Endodermal cell (in vitro differentiated cells): ENCODE measurements at regions not wholly inside any gene's neighbourhood (a gene's known extent, or its start where the extent isn't known, plus 50 kb on each side); places are given as distances from the start of the nearest gene placed in this dataset.

Experiments
- DNase-seq: peaks from one replicate; pipeline ENCODE4 v3.0.0-alpha.2; 2017
- H3K27ac ChIP-seq: 2 replicates; pipeline ENCODE4 v1.5.1; 2013; ENCODE audit warnings: mild to moderate bottlenecking, low read depth, low read length, moderate library complexity
- H3K27me3 ChIP-seq: 2 replicates; pipeline ENCODE4 v1.6.1; 2013; ENCODE audit warnings: mild to moderate bottlenecking, low read length, moderate library complexity; ENCODE audit not compliant: insufficient read depth, control insufficient read depth, poor library complexity, severe bottlenecking
- H3K36me3 ChIP-seq: 2 replicates; pipeline ENCODE4 v1.7.0; 2013; ENCODE audit warnings: mild to moderate bottlenecking, low read length, moderate library complexity; ENCODE audit not compliant: control insufficient read depth, insufficient read depth
- H3K4me1 ChIP-seq: one replicate; pipeline ENCODE4 v1.7.0; 2013; ENCODE audit warnings: low read length; ENCODE audit not compliant: control insufficient read depth, insufficient read depth
- H3K4me3 ChIP-seq: 2 replicates; pipeline ENCODE4 v1.5.1; 2013; ENCODE audit warnings: mild to moderate bottlenecking, low read length, moderate library complexity
- H3K9ac ChIP-seq: 2 replicates; pipeline ENCODE4 v1.6.1; 2013; ENCODE audit warnings: mild to moderate bottlenecking, low read length, moderate library complexity; ENCODE audit not compliant: poor library complexity, severe bottlenecking; ENCODE audit errors: extremely low read depth
- H3K9me3 ChIP-seq: 2 replicates; pipeline ENCODE4 v1.6.1; 2013; ENCODE audit warnings: mild to moderate bottlenecking, low read length, moderate library complexity; ENCODE audit not compliant: control insufficient read depth
- H3K27ac Mint-ChIP-seq: 2 replicates; pipeline ENCODE4 v1.8.0; 2020; ENCODE audit warnings: mixed read lengths
- H3K27me3 Mint-ChIP-seq: 2 replicates; pipeline ENCODE4 v1.8.0; 2021; ENCODE audit warnings: mild to moderate bottlenecking, mixed read lengths; ENCODE audit not compliant: insufficient read depth
- H3K36me3 Mint-ChIP-seq: 2 replicates; pipeline ENCODE4 v1.8.0; 2020; ENCODE audit warnings: low read depth, mixed read lengths
- H3K4me1 Mint-ChIP-seq: 2 replicates; pipeline ENCODE4 v1.8.0; 2020; ENCODE audit warnings: mixed read lengths
- H3K4me3 Mint-ChIP-seq: 2 replicates; pipeline ENCODE4 v1.8.0; 2020; ENCODE audit warnings: mild to moderate bottlenecking, moderate library complexity, mixed read lengths
- H3K9me3 Mint-ChIP-seq: 2 replicates; pipeline ENCODE4 v1.8.0; 2020; ENCODE audit warnings: mild to moderate bottlenecking, mixed read lengths
- WGBS, 2 experiments: methylation state at CpG; one replicate each; pipeline versions ENCODE4 v1.1.5 to v1.1.7; 2013; ENCODE audit warnings: missing lambda C conversion rate in 2 of 2, mixed read lengths in 1 of 2; ENCODE audit not compliant: insufficient coverage in 1 of 2, insufficient read length in 1 of 2; 5-methylcytosine and 5-hydroxymethylcytosine counted together
- TF ChIP-seq, protein P1 (sequence below): fragments of 200-600 bp; sonication (generic); conservative IDR thresholded peaks from 2 replicates; pipeline ENCODE4 v1.5.0; 2021; ENCODE audit warnings: antibody characterized with exemption, mild to moderate bottlenecking

DNA sequence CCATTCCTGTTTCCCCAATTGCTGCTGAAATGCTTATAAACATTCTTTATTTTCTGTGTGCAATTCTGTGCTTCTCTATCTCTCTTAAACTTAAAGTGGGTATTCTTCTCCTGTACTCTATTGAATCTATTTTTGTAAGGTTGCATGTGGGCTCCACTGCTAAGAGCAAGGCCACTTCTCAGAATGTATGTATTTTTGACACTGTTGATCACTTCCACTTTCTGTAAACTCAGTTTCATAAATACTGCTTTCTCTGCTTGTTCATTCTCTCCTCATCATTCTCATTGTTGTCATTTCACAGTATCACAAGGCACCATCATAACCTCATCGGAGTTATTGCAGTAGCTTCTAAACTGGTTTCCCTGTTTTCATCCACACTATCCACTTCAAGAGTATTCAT is 483.0 kb upstream of the CDH18 start:
- H3K27ac ChIP-seq, result no peak overlapping the region
- no peak overlapping the region for H3K27ac Mint-ChIP-seq
- H3K9me3 ChIP-seq, result no peaks in the 10 kb centered on the region
- TF ChIP-seq, protein P1, sequence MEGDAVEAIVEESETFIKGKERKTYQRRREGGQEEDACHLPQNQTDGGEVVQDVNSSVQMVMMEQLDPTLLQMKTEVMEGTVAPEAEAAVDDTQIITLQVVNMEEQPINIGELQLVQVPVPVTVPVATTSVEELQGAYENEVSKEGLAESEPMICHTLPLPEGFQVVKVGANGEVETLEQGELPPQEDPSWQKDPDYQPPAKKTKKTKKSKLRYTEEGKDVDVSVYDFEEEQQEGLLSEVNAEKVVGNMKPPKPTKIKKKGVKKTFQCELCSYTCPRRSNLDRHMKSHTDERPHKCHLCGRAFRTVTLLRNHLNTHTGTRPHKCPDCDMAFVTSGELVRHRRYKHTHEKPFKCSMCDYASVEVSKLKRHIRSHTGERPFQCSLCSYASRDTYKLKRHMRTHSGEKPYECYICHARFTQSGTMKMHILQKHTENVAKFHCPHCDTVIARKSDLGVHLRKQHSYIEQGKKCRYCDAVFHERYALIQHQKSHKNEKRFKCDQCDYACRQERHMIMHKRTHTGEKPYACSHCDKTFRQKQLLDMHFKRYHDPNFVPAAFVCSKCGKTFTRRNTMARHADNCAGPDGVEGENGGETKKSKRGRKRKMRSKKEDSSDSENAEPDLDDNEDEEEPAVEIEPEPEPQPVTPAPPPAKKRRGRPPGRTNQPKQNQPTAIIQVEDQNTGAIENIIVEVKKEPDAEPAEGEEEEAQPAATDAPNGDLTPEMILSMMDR, result no peak
- no peak overlapping the region for H3K4me3 Mint-ChIP-seq
- H3K27me3 Mint-ChIP-seq, result peaks cover 8% of the 10 kb centered on the region
- H3K27me3 ChIP-seq, result peaks cover 31% of the 10 kb centered on the region
- no peaks in the 10 kb centered on the region for H3K36me3 ChIP-seq
- WGBS, 2 experiments, result 91% methylated on average over 1 of the region's 1 CpG; no CpG with 5 or more reads in 1 of the 2 experiments
- no peak overlapping the region for H3K4me3 ChIP-seq
- no peak overlapping the region for H3K9ac ChIP-seq
- H3K4me1 Mint-ChIP-seq, result no peaks in the 10 kb centered on the region
- no peaks in the 10 kb centered on the region for H3K4me1 ChIP-seq
- no peak for DNase-seq
- no peaks in the 10 kb centered on the region for H3K36me3 Mint-ChIP-seq
- H3K9me3 Mint-ChIP-seq, result no peaks in the 10 kb centered on the region

DNA sequence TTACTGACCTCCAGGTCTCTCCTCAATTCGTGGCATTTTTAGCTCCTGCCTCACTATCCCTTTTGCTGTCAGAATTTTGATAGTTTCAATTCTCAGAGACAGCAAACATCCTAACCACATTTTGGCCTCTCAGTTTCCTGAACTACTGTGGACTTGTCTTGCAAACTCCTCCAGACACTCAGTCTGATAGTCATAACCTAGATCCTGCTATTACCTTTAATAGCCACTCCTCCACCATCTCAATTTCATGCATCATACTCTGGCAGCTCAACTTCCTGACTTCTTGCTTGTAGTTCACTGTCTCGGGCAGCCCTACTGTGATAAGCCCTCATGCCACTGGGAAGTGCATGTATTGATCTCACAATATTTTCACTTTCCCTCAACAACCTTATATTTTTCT is 481.8 kb upstream of the CDH18 start:
- no peak overlapping the region for H3K4me3 Mint-ChIP-seq
- Histone ChIP-seq H3K9ac (no peak overlapping the region), H3K4me3 (no peak overlapping the region), H3K9me3 (no peaks in the 10 kb centered on the region), H3K27ac (no peak overlapping the region), H3K4me1 (no peaks in the 10 kb centered on the region), H3K27me3 (peaks cover 31% of the 10 kb centered on the region), H3K36me3 (no peaks in the 10 kb centered on the region)
- H3K4me1 Mint-ChIP-seq, result no peaks in the 10 kb centered on the region
- no peak overlapping the region for H3K27ac Mint-ChIP-seq
- TF ChIP-seq, protein P1, result no peak
- H3K9me3 Mint-ChIP-seq, result no peaks in the 10 kb centered on the region
- peaks cover 8% of the 10 kb centered on the region for H3K27me3 Mint-ChIP-seq
- no peak for DNase-seq
- H3K36me3 Mint-ChIP-seq, result no peaks in the 10 kb centered on the region
- 77 to 89% methylated on average over 2 of the region's 2 CpGs for WGBS, 2 experiments

DNA sequence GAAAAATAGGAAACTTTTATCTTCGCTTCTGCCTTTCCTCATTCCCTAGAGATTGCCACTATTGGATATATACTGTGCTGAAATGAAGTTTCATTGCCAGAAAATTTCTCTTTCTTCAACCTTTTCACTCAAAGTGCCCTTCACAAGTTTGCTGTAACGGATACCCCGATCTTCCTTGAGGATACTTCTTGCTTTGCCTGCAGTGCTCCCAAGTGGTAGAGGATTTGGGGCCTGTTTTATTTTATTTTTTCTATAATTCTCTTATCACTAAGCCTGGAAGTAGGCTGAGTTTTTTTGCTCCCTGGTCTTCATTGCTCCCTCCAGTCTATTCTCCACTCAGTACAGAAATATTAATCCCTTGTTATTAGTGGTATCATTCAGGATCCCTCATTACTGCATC is 481.4 kb upstream of the CDH18 start:
- no peaks in the 10 kb centered on the region for H3K9me3 Mint-ChIP-seq
- 88% methylated on average over 2 of the region's 3 CpGs; no CpG with 5 or more reads in 1 of the 2 experiments for WGBS, 2 experiments
- H3K9me3 ChIP-seq, result no peaks in the 10 kb centered on the region

More for the DNA sequence above, 481.4 kb upstream of the CDH18 start:
- Histone ChIP-seq H3K9ac (no peak overlapping the region), H3K4me3 (no peak overlapping the region), H3K27ac (no peak overlapping the region), H3K27me3 (peaks cover 31% of the 10 kb centered on the region), H3K36me3 (no peaks in the 10 kb centered on the region), H3K4me1 (no peaks in the 10 kb centered on the region)
- Mint-ChIP-seq H3K27ac (no peak overlapping the region), H3K36me3 (no peaks in the 10 kb centered on the region), H3K4me1 (no peaks in the 10 kb centered on the region), H3K27me3 (peaks cover 8% of the 10 kb centered on the region), H3K4me3 (no peak overlapping the region)
- no peak for DNase-seq
- TF ChIP-seq, protein P1, result peak; percentile 14
